Stimulated activated CD4-positive, alpha-beta T cell treated with anti-CD3 and anti-CD28 coated beads, Interleukin-2, amount 100 ng/mL, for 24 hours (primary cell): ENCODE measurements at regions not wholly inside any gene's neighbourhood (a gene's known extent, or its start where the extent isn't known, plus 50 kb on each side); places are given as distances from the start of the nearest gene placed in this dataset.

ENCODE experiments used
- DNase-seq, 2 donors: peaks; one replicate each; pipeline ENCODE4 v3.0.0-alpha.2; 2020

DNA sequence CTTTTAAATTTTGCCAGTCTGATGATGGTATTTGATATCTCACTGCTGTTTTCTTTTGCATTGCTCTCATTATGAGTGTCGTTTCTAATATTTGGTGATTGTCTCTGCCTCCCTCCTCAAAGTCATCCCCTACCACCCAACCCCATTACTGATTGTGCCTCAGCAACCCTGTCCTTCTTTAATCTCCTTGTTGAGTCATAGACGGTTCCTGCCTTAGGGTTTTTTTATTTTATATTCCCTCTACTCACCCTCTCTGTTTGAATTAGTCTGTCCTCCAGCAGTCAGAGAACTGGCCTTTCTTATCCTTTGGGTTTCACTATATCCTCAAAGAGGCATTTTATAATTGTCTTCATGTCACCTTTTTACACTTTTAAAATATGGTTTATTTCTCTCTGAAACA lies 409.3 kb upstream of the CPEB2 start:
- DNase-seq = no peak

- no peak for DNase-seq
These were observed 406.3 kb upstream of the CPEB2 start for GRCh38 chr4:14596028-14596427.

- DNase-seq = no peak
These were observed 405.8 kb upstream of the CPEB2 start for GRCh38 chr4:14596437-14596836.

DNA sequence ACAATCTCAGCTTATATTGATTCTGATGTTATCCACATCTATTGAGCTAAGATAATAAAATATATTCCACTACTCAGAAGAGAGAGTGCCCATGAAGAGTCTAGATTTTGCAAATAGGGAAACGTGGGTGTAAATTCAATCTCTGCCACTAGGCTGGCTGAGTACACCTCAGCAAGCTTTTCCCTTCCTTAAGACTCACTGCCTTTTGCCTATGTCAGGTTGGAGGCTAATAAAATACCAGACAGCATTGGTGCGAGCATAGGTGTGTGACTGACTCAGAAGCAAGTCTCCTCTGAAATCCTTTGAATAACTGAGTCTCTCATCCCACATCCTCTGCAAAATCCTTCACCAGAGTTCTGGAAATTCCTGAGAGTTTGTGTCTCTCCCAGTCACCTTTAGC lies 405.4 kb upstream of the CPEB2 start:
- DNase-seq = no peak

- no peak for DNase-seq
These were observed 400.1 kb upstream of the CPEB2 start for GRCh38 chr4:14602206-14602605.

GRCh38 chr4:14607001-14607400 lies 395.3 kb upstream of the CPEB2 start:
- DNase-seq = no peak

- no peak for DNase-seq
These were observed 394.7 kb upstream of the CPEB2 start for GRCh38 chr4:14607578-14607977.

DNA sequence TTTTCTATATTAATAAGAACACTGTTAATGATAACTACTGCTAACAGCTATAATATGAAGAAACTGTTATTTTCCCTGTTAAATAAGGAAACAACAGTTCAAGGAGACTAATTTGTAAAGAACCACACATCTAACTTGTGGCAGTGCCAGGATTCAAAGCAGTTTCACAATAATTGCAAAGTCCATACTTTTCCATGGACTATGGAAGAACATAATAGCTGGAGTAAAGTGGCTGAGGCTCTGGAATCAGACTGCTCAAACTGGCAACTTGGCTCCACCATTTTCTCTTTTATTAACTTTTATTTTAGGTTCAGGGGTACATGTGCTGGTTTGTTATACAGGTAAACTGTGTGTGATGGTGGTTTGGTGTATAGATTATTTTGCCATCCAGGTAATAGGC lies 393.7 kb upstream of the CPEB2 start:
- no peak for DNase-seq

GRCh38 chr4:14614840-14615239 lies 387.4 kb upstream of the CPEB2 start:
- DNase-seq = no peak

DNA sequence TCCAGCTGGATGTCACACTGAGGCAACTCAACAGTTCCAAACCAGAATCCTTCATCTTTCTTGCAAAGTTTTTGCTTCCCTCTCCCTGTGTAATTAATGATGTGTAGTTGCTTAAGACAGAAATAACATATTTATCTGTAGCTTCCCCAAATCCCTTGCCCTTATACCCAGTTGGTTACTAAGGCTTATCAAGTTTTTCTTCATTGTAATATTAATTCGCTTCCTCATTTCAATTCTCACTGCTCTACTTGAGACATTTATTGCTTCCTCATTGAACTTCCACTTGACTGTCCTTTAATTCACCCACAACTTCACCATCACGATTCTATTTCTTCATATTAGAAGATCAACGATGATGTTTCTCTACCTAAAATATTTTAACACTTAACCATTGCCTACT lies 386.6 kb upstream of the CPEB2 start:
- no peak for DNase-seq

DNA sequence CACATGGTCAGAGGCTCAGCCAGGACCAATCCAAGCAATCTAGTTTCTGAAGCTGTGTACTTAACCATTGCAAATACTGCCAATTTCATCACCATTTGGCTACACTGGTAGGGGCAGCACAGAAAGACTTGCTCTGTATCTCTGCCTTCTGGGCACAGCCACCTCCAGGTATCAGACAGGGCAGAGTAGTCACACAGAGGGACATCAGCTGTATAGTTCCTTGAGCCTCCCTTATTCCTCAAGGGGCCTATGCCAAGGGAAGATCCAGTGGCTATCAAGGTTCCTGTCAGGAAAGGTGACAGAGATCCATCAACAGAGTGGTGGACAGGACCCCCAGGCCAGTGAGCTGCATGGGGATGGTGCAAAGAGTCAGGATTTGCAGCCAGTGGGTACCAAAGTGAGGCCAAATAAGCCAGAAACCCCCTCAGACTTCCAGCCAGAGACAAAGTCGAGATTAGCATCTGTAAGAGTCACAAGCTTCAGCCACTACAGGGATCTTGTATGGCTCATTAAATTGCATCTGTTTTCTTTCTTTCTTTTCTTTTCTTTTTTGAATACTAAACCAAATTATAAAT lies 381.6 kb upstream of the CPEB2 start:
- DNase-seq = no peak

DNA sequence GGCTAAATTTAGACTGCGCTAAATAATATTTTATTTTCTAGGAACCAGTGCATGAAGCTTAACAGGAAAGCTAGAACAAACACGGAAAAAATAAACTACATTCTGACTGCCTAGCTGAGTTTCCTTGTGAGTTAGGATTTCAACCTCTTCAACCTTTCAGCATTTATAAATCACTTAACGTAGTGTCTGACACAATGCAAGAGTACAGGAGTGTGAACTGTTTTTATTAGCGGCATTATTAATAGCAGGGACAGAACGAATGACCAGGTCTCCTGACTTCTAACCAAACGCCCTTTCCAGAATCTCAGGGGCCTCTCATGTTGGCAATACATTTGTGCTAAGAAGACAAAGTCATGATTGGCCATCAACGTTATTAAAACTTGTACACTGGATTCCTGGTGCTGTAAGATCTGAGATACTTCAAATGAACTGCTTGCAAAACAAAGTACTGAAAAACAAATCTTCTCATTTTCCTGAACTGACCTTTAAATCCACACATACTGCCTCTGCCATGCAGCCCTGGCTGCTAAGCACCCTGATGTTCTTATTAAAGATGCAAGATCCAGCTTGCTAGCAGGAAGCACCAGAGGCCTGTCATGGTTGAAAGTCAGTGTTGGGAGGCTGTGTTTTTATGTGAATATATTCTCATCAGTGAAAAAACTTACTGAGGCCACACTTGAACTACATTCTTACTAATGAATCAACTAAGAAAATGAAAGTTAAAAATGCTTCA lies 380.4 kb upstream of the CPEB2 start:
- no peak for DNase-seq

DNA sequence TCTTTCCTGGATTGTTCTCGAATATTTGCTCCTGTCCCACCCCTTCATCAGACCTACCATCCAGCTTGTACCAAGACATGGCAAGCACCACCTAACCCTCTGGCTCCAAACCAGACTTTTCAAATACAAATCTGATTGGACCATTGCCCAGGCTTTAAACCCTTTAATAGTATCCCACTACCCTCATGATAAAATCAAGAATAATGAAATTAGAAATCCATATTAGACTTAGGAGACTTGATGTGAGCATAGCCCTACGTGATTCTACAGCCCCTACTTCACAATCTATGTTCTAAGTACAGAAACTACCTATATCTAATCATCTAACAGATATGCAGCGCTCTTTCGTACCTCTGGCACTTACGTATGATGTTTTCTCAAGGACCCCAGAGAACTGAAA lies 375.2 kb upstream of the CPEB2 start:
- no peak for DNase-seq

GRCh38 chr4:14631806-14632440 lies 370.4 kb upstream of the CPEB2 start:
- DNase-seq = no peak

DNA sequence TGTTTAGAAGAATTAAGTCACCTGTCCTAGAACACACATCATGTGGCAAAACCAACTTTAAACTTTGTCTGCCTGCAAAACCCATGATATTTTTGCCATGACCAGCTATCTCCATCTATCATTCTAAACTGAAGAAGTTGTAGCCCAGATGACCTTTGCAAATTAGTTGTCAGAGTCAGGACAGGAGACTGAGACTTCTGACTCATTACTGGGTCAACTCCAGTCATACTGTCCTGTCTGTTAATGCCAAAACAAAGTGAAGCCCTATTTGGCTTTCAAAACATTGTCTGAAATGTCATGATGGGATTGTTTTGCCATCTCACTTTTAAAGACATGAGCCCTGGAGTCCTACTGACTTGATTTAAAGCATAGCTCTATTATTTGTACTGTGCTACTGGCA lies 365.7 kb upstream of the CPEB2 start:
- DNase-seq = no peak

DNA sequence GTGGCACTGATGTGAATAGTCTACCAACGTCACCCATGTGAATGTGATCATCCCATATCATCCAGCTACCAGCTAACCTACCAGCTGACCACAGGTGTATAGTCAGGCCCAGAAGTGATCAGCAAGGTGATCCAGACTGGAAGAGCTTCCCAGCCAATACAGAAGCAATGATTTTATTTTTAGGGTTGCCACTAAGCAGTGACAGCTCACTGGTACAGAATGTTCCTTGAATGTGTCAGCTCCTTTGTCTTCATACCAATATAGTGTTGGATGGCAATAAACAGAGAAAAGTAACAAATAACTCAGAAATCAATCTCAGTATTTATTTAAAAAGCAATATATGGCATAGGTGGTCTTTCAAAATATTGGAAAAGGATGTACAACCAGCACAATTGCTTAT lies 361.8 kb upstream of the CPEB2 start:
- no peak for DNase-seq

DNA sequence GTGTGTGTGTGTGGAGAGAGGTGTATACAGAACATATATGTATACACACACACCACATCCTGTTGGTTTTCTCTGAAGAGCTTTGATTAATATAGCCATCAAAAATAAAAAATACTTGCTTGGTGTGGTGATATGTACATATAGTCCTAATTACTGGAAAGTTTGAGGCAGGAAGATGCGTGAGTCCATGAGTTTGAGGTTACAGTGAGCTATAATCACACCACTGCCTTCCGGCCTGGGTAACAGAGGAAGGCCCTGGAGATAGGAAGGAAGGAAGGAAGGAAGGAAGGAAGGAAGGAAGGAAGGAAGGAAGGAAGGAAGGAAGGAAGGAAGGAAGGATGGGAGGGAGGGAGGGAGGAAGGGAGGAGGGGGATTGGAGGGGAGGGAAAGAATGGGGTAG lies 360.4 kb upstream of the CPEB2 start:
- no peak for DNase-seq

GRCh38 chr4:14644580-14645282 lies 357.6 kb upstream of the CPEB2 start:
- no peak for DNase-seq

DNA sequence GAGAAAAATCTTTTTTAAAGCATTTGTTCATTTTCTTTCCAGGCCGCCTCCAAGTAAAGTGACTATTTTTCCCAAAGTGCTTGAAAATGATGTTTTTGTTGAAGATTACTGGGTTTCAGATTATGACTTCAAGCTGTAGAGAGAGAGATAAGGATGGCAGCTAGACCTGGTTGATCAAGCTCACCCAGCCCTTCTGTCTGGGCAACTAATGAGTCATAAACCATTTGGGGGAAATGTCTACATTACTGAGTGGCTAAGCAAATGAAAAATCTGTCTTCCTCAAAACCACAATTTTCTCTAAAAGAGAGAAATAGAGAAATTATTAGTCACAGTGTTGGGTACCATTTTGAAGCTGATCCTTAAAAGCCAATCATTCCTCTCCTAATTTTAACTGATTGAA lies 355.4 kb upstream of the CPEB2 start:
- DNase-seq = no peak

GRCh38 chr4:14650127-14650526 lies 352.2 kb upstream of the CPEB2 start:
- DNase-seq = no peak

DNA sequence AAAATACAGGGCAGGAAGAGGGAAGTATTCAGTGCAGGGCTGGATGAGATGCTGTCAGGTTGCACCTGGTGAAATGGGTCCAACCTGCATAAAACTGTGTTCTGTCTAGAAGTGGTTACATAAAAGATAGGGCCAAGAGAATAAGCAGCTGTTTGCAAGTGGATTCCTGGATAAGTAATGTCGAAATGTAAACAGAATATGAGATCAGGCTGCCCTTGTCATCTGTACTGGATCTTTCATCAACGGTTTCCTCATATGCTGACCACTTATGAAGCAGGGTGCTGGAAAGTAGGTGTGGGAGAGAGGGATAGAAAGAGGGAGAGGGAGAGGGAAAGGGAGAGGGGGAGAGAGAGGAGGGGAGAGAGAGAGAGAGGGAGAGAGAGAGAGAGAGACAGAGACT lies 349.8 kb upstream of the CPEB2 start:
- DNase-seq = no peak

- DNase-seq = no peak
These were observed 348.9 kb upstream of the CPEB2 start for GRCh38 chr4:14653338-14653737.

GRCh38 chr4:14659286-14659685 lies 343.0 kb upstream of the CPEB2 start:
- no peak for DNase-seq

GRCh38 chr4:14667624-14668151 lies 334.6 kb upstream of the CPEB2 start:
- no peak for DNase-seq
